H1 (cell line): ENCODE measurements at regions not wholly inside any gene's neighbourhood (a gene's known extent, or its start where the extent isn't known, plus 50 kb on each side); places are given as distances from the start of the nearest gene placed in this dataset.

Source experiments
- POLR2AphosphoS5 ChIP-seq: IDR thresholded peaks from 2 replicates; pipeline ENCODE4 v1.6.1; 2011; ENCODE audit warnings: low read depth, low read length
- TF ChIP-seq, protein P1 (sequence below), 3 experiments: IDR thresholded peaks; 1 replicate in 2 of 3; 2 replicates in 1 of 3; pipeline versions ENCODE4 v1.5.1 to v1.6.1; 2011; ENCODE audit warnings: low read length in 3 of 3, mild to moderate bottlenecking in 3 of 3, inconsistent platforms in 2 of 3, low read depth in 1 of 3, moderate library complexity in 1 of 3; ENCODE audit not compliant: insufficient read depth in 1 of 3; ENCODE audit errors: control extremely low read depth in 1 of 3

DNA sequence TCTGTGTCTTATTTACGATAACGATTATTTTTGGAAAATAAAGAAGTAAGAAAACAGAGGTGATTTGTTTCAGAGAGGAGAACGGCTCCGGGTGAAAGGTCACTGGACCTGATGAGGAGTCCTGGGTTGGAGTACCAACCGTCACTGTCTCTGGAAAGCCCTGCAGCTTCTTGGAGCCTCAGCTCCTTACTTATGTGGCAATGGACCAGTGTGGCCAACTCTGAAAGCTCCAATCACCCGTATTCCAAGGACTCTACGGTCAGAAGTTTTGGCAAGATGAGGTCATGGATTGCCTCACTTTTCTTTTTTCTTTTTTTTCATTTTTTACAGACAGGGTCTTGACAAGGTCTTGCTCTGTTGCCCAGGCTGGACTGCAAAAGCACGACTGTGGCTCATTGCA is 84.8 kb downstream of the KLF4 start:
- no peak for TF ChIP-seq POLR2AphosphoS5
- TF ChIP-seq, protein P1, sequence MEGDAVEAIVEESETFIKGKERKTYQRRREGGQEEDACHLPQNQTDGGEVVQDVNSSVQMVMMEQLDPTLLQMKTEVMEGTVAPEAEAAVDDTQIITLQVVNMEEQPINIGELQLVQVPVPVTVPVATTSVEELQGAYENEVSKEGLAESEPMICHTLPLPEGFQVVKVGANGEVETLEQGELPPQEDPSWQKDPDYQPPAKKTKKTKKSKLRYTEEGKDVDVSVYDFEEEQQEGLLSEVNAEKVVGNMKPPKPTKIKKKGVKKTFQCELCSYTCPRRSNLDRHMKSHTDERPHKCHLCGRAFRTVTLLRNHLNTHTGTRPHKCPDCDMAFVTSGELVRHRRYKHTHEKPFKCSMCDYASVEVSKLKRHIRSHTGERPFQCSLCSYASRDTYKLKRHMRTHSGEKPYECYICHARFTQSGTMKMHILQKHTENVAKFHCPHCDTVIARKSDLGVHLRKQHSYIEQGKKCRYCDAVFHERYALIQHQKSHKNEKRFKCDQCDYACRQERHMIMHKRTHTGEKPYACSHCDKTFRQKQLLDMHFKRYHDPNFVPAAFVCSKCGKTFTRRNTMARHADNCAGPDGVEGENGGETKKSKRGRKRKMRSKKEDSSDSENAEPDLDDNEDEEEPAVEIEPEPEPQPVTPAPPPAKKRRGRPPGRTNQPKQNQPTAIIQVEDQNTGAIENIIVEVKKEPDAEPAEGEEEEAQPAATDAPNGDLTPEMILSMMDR (IDR thresholded peaks at IDR 0.05; ENCODE audit: control extremely low read depth in 1 of 3, insufficient read depth in 1 of 3, low read depth in 1 of 3, low read length in 3 of 3): no peak
